ENCODE measurements at regions not wholly inside any gene's neighbourhood (a gene's known extent, or its start where the extent isn't known, plus 50 kb on each side); places are given as distances from the start of the nearest gene placed in this dataset.

DNA sequence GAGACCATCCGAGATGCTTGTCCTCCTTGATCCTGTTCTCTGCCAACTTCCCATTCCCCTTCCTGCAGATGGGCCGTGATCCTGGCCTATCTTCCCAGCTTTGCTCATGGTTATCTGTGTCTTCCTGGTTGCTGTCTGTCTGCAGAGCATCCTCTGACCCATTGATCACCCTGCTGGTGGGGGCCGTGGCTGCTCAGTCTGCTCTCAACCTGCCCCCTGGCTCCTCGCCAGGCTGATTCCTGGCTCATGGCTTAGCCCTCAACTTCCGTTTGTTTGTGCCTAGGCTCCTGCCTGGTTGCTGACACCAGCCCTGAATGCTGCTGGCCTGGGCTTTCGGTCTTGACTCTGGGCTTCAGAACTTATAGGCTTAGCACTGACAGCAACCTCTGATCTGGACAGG, 67.1 kb upstream of the SMIM15 start:
- Histone ChIP-seq H3K9ac (ENCODE audit: insufficient read depth in 1 of 2, low read depth in 2 of 2, low read length in 2 of 2) (no peak overlapping the region), H3K4me2 (ENCODE audit: insufficient read depth, low read length) (no peak overlapping the region), H3K27me3 (ENCODE audit: control insufficient read depth in 2 of 2, insufficient read depth in 2 of 2, low read length in 2 of 2) (peaks cover 8 to 21% of the 10 kb centered on the region in 2 experiments), H3K79me2 (ENCODE audit: control insufficient read depth, insufficient read depth, low read length) (no peaks in the 10 kb centered on the region), H3K9me1 (ENCODE audit: control insufficient read depth, insufficient read depth, low read length) (no peaks in the 10 kb centered on the region), H4K20me1 (replicated peaks; ENCODE audit: control insufficient read depth, insufficient read depth, low read length) (0 out of 2 replicates have a peak, but pooled peaks cover 4% of the 10 kb centered on the region), H3K9me3 (replicated peaks; ENCODE audit: control insufficient read depth, insufficient read depth, low read depth, low read length) (no peaks in the 10 kb centered on the region), H3K4me3 (no peak overlapping the region), H2AFZ (ENCODE audit: low read depth, low read length) (no peak overlapping the region), H3K4me1 (replicated peaks in 1 of 2; ENCODE audit: control insufficient read depth in 2 of 2, insufficient read depth in 2 of 2, low read length in 2 of 2) (peaks cover 0 to 7% of the 10 kb centered on the region in 2 experiments; a peak in 1 of 5 replicates), H3K36me3 (ENCODE audit: control insufficient read depth, insufficient read depth, low read length) (no peaks in the 10 kb centered on the region), H3K27ac (ENCODE audit: extremely low read depth, low read depth, low read length) (no peak overlapping the region)
- ATAC-seq (no peak; the same call in 2 of the 3 replicates), FAIRE-seq (no peak), DNase-seq (ENCODE audit: extremely low read depth in 1 of 4, low spot score in 3 of 4) (peak in 1 of 4 experiments; percentile 3)
- TF ChIP-seq ZNF431 (CRISPR knock-in tag; IDR thresholded peaks at IDR 0.05), result no peak
- TF ChIP-seq NFIC (IDR thresholded peaks at IDR 0.05), result peak; percentile 51; the same call in 1 of the 2 replicates
- 3% methylated on average over 6 of the region's 6 CpGs for WGBS (ENCODE audit: insufficient coverage, low coverage, missing lambda C conversion rate)
- in situ Hi-C loops (cut with MboI) (no loop called here), intact Hi-C loops (cut with micrococcal nuclease) (loop anchor here (10.0 kb wide), 1 partner anchor 175 kb away; no protein-coding TSS in a partner anchor)
- no TSS peak for BruUV-seq (replicated peaks)
- ChIA-PET POLR2A (interaction anchor here (0.6 to 0.9 kb wide), 2 partner anchors 11 to 1394 kb away, joined by 3 read pairs; no protein-coding TSS in a partner anchor), CTCF (ENCODE audit: low intra/inter-chr PET ratio) (no interaction called here)

GRCh38 chr5:61230492-61230891, 68.2 kb upstream of the SMIM15 start:
- FAIRE-seq, result no peak
- Histone ChIP-seq H3K79me2 (ENCODE audit: control insufficient read depth, insufficient read depth, low read length) (no peaks in the 10 kb centered on the region), H3K4me1 (replicated peaks in 1 of 2; ENCODE audit: control insufficient read depth in 2 of 2, insufficient read depth in 2 of 2, low read length in 2 of 2) (peaks cover 0 to 7% of the 10 kb centered on the region in 2 experiments; a peak in 1 of 5 replicates), H3K9me1 (ENCODE audit: control insufficient read depth, insufficient read depth, low read length) (no peaks in the 10 kb centered on the region), H4K20me1 (replicated peaks; ENCODE audit: control insufficient read depth, insufficient read depth, low read length) (0 out of 2 replicates have a peak, but pooled peaks cover 4% of the 10 kb centered on the region), H2AFZ (ENCODE audit: low read depth, low read length) (no peak overlapping the region), H3K36me3 (ENCODE audit: control insufficient read depth, insufficient read depth, low read length) (no peaks in the 10 kb centered on the region), H3K9ac (ENCODE audit: insufficient read depth in 1 of 2, low read depth in 2 of 2, low read length in 2 of 2) (no peak overlapping the region), H3K27ac (ENCODE audit: extremely low read depth, low read depth, low read length) (no peak overlapping the region), H3K4me3 (no peak overlapping the region), H3K27me3 (ENCODE audit: control insufficient read depth in 2 of 2, insufficient read depth in 2 of 2, low read length in 2 of 2) (peaks cover 8 to 21% of the 10 kb centered on the region in 2 experiments), H3K9me3 (replicated peaks; ENCODE audit: control insufficient read depth, insufficient read depth, low read depth, low read length) (no peaks in the 10 kb centered on the region), H3K4me2 (ENCODE audit: insufficient read depth, low read length) (no peak overlapping the region)
- POLR2A ChIA-PET, result no interaction called here
- ATAC-seq, result no peak
- CTCF ChIA-PET (ENCODE audit: low intra/inter-chr PET ratio), result no interaction called here
- no TSS peak for BruUV-seq (replicated peaks)
- intact Hi-C loops (cut with micrococcal nuclease), result no loop called here
- no peak for DNase-seq (ENCODE audit: extremely low read depth in 1 of 4, low spot score in 3 of 4)
- TF ChIP-seq CREB1 (IDR thresholded peaks at IDR 0.05) (no peak), CREB1 (CRISPR knock-in tag; IDR thresholded peaks at IDR 0.05) (no peak), XRCC3 (IDR thresholded peaks at IDR 0.05) (no peak)
- WGBS (ENCODE audit: insufficient coverage, low coverage, missing lambda C conversion rate), result 9% methylated on average over 3 of the region's 3 CpGs
- in situ Hi-C loops (cut with MboI), result loop anchor here (10.0 kb wide), 1 partner anchor 1416 kb away; no protein-coding TSS in a partner anchor

Measured in K562 (cell line).